ENCODE measurements at regions not wholly inside any gene's neighbourhood (a gene's known extent, or its start where the extent isn't known, plus 50 kb on each side); places are given as distances from the start of the nearest gene placed in this dataset.

DNA sequence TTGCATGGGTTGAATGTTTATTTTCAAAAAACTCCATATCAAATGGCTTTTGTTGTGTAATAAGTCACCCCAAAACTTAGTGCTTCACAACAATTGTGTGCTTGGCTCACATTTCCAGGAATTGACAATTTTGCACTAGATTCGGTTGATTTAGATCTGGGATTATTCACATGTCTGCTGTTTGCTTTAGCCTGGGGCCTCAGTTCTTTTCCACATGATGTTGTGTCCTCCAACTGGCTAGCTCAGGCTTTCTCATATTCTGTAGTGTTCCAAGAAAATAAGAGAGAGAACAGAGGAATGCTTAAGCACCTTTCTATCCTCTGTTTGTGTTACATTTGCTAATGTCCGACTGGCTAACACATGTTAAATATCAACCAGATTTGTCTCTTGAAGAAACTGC lies 281.5 kb upstream of the ADGRL4 start:
- H3K36me3 ChIP-seq (ENCODE audit: insufficient read depth, low read length): no peaks in the 10 kb centered on the region
- H3K4me1 ChIP-seq (ENCODE audit: insufficient read depth, low read length, poor library complexity, severe bottlenecking): no peaks in the 10 kb centered on the region
- H3K9me3 ChIP-seq (ENCODE audit: low read length): no peaks in the 10 kb centered on the region
- H3K9me2 ChIP-seq (ENCODE audit: insufficient read depth, low read length): no peaks in the 10 kb centered on the region
- H3K27ac ChIP-seq (ENCODE audit: low read depth, low read length, poor library complexity, severe bottlenecking): no peak overlapping the region
- H3K79me2 ChIP-seq (ENCODE audit: insufficient read depth, low read depth, low read length): no peaks in the 10 kb centered on the region
- no peak for TF ChIP-seq EZH2phosphoT487 (IDR thresholded peaks at IDR 0.05; ENCODE audit: borderline replicate concordance, low read depth, low read length)
- TF ChIP-seq, protein P1, sequence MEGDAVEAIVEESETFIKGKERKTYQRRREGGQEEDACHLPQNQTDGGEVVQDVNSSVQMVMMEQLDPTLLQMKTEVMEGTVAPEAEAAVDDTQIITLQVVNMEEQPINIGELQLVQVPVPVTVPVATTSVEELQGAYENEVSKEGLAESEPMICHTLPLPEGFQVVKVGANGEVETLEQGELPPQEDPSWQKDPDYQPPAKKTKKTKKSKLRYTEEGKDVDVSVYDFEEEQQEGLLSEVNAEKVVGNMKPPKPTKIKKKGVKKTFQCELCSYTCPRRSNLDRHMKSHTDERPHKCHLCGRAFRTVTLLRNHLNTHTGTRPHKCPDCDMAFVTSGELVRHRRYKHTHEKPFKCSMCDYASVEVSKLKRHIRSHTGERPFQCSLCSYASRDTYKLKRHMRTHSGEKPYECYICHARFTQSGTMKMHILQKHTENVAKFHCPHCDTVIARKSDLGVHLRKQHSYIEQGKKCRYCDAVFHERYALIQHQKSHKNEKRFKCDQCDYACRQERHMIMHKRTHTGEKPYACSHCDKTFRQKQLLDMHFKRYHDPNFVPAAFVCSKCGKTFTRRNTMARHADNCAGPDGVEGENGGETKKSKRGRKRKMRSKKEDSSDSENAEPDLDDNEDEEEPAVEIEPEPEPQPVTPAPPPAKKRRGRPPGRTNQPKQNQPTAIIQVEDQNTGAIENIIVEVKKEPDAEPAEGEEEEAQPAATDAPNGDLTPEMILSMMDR (conservative IDR thresholded peaks at IDR 0.05; ENCODE audit: low read length): no peak
- no peaks in the 10 kb centered on the region for H4K20me1 ChIP-seq (ENCODE audit: insufficient read depth, low read length)
- H3K4me3 ChIP-seq (ENCODE audit: low read depth, low read length, poor library complexity, severe bottlenecking): no peak overlapping the region
- no TSS peak for BruUV-seq (replicated peaks)
- intact Hi-C loops (cut with micrococcal nuclease; ENCODE audit: unreplicated experiment): no loop called here
- H3K4me2 ChIP-seq (ENCODE audit: low read length): no peak overlapping the region
- ChIA-PET POLR2A (no interaction called here), CTCF (ENCODE audit: unreplicated experiment) (no interaction called here)
- DNase-seq (ENCODE audit: low spot score): no peak
- H2AFZ ChIP-seq (ENCODE audit: low read length): no peak overlapping the region

DNA sequence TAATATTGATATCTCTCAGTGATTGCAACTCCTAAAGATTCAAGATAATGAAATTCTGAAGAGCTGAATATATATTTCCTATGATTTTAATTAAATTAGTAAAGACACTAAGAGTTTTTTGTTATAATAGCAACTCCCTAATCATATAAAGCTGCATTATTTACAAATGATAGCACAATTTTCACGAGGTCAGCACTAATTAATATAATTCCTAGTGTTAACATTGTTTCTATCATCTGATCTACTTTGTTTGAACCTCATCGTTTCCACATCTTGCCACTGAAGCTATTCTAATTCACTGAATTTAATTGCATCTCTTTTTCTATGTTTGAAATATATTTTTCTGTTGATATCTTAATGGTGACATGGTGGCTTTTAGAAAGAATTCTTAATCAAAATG lies 279.1 kb upstream of the ADGRL4 start:
- intact Hi-C loops (cut with micrococcal nuclease; ENCODE audit: unreplicated experiment): no loop called here
- BruUV-seq (replicated peaks): no TSS peak
- H3K79me2 ChIP-seq (ENCODE audit: insufficient read depth, low read depth, low read length): no peaks in the 10 kb centered on the region
- no peaks in the 10 kb centered on the region for H4K20me1 ChIP-seq (ENCODE audit: insufficient read depth, low read length)
- H3K36me3 ChIP-seq (ENCODE audit: insufficient read depth, low read length): no peaks in the 10 kb centered on the region
- CTCF ChIA-PET (ENCODE audit: unreplicated experiment): no interaction called here
- H3K9me2 ChIP-seq (ENCODE audit: insufficient read depth, low read length): no peaks in the 10 kb centered on the region
- TF ChIP-seq, protein P1 (conservative IDR thresholded peaks at IDR 0.05; ENCODE audit: low read length): no peak
- no peak for TF ChIP-seq EZH2phosphoT487 (IDR thresholded peaks at IDR 0.05; ENCODE audit: borderline replicate concordance, low read depth, low read length)
- DNase-seq (ENCODE audit: low spot score): no peak
- H3K4me1 ChIP-seq (ENCODE audit: insufficient read depth, low read length, poor library complexity, severe bottlenecking): no peaks in the 10 kb centered on the region
- no peak overlapping the region for H3K4me3 ChIP-seq (ENCODE audit: low read depth, low read length, poor library complexity, severe bottlenecking)
- H3K27ac ChIP-seq (ENCODE audit: low read depth, low read length, poor library complexity, severe bottlenecking): no peak overlapping the region
- H3K9me3 ChIP-seq (ENCODE audit: low read length): no peaks in the 10 kb centered on the region
- H2AFZ ChIP-seq (ENCODE audit: low read length): no peak overlapping the region
- no peak overlapping the region for H3K4me2 ChIP-seq (ENCODE audit: low read length)
- POLR2A ChIA-PET: interaction anchor here (0.6 kb wide), 1 partner anchor 68 kb away, joined by 4 read pairs; no protein-coding TSS in a partner anchor

DNA sequence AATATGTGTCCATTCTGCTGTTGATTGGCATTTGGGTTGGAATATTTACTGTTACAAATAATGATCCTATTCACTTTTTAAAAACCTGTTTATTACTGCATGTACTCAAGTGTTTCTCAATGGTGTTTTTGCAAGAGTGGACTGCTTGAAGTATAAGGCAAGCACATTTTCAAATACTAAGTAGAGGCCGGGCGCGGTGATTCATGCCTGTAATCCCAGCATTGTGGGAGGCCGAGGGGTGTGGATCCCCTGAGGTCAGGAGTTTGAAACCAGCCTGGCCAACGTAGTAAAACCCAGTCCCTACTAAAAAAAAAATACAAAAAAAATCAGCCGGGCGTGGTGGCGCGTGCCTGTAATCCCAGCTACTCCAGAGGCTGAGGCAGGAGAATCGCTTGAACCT lies 276.9 kb upstream of the ADGRL4 start:
- no peaks in the 10 kb centered on the region for H3K9me2 ChIP-seq (ENCODE audit: insufficient read depth, low read length)
- no peaks in the 10 kb centered on the region for H3K9me3 ChIP-seq (ENCODE audit: low read length)
- no peak for TF ChIP-seq EZH2phosphoT487 (IDR thresholded peaks at IDR 0.05; ENCODE audit: borderline replicate concordance, low read depth, low read length)
- TF ChIP-seq, protein P1 (conservative IDR thresholded peaks at IDR 0.05; ENCODE audit: low read length): no peak
- intact Hi-C loops (cut with micrococcal nuclease; ENCODE audit: unreplicated experiment): no loop called here
- no peaks in the 10 kb centered on the region for H3K36me3 ChIP-seq (ENCODE audit: insufficient read depth, low read length)
- H3K4me3 ChIP-seq (ENCODE audit: low read depth, low read length, poor library complexity, severe bottlenecking): no peak overlapping the region
- H3K79me2 ChIP-seq (ENCODE audit: insufficient read depth, low read depth, low read length): no peaks in the 10 kb centered on the region
- CTCF ChIA-PET (ENCODE audit: unreplicated experiment): no interaction called here
- no peaks in the 10 kb centered on the region for H4K20me1 ChIP-seq (ENCODE audit: insufficient read depth, low read length)
- POLR2A ChIA-PET: no interaction called here
- no peak for DNase-seq (ENCODE audit: low spot score)
- no peaks in the 10 kb centered on the region for H3K4me1 ChIP-seq (ENCODE audit: insufficient read depth, low read length, poor library complexity, severe bottlenecking)
- H3K27ac ChIP-seq (ENCODE audit: low read depth, low read length, poor library complexity, severe bottlenecking): no peak overlapping the region
- no TSS peak for BruUV-seq (replicated peaks)
- H2AFZ ChIP-seq (ENCODE audit: low read length): no peak overlapping the region
- H3K4me2 ChIP-seq (ENCODE audit: low read length): no peak overlapping the region
